Muscle of arm (tissue), 1 donor: ENCODE measurements at regions not wholly inside any gene's neighbourhood (a gene's known extent, or its start where the extent isn't known, plus 50 kb on each side); places are given as distances from the start of the nearest gene placed in this dataset.
A peak's percentile ranks its signal among the peaks of the same experiment; 100 is the strongest.

Source experiments
- DNase-seq: peaks from one replicate; pipeline ENCODE4 v3.0.0-alpha.2; 2013

- DNase-seq = no peak
Observed at GRCh38 chr6:44715188-44715587, 327.7 kb downstream of the CDC5L start.

DNA sequence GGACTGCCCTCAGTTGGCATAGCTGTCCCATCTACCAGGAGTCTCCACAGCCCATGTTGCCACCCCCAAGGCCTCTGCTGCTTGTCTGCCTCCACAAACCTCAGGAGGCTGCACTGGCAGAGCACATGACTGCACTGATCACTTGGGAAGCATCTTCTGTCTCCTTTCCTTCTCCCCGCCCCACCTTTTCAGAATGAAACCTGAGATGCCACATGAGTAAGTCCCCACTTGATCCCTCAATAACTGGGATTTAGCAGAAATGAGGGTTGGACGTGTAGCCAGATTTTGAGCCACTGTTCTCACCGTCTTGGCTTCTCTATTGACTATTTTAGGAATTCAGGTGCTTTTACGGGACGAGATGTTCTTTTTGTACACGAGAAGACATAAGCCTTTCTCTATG lies 328.4 kb downstream of the CDC5L start:
- DNase-seq = no peak

- no peak for DNase-seq
Observed at GRCh38 chr6:44717431-44717830, 329.9 kb downstream of the CDC5L start.

DNA sequence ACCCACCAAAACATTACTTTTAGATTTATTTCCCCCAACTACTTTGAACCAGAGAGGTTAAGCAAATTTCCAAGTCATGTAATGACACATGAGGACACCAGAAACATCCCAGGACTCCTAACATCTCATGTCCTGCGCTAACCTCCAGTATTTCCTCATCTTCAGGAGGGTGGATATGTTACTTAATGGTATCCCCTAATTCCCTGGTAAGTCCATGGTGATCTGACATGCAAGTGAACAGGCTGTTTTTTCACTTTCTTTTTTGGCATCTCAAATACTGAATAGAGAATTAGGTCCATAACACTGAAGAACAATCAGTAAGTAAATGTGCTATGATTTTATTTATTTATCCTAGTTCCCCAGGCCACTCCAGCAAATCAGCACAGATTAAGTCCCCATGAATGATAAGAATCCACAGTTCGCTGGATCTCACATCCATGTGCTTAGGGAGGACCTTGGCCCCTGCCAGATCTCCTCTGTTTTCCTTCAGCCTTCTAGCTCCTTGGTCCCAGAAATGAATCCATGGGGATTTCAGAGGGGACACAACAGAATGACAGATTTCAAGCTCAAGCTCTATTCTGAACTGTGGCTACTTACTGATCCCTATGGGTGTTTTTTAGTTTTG lies 334.6 kb downstream of the CDC5L start:
- no peak for DNase-seq

GRCh38 chr6:44722736-44723135 lies 335.2 kb downstream of the CDC5L start:
- DNase-seq = no peak

DNA sequence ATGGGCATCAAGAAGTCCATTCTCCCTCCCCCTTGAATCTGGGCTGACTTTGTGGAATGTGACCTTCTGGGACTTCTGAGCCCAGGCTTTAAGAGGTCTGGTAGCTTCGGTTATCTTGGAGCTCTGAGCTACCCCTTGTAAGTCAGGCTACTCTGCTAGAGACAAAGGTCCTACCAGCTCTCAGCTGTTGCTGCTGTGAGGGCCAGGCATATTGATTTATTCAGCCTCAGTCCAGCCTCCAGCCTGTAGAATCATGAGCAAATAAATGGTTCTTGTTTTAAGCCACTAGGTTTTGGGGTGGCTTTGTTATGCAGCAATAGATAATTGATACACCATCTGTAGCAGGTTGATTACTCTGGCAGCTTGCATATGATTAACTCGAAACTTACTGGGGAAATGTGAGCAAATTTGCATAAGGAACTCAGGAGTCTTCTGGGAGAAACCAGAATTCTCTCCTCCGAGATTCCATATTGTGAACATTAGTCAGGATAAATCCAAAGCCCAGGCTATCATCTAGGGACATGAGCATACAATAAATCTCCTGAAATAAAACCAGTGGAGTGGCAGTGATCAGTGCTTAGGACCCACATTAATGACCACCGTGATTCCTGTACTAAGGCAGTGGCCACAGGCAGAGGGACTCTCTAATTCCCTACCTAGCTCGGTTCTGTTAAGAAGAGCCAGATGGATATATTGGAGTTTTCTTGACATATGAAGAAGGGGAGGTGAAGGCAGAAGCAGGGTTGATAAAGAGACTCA lies 336.1 kb downstream of the CDC5L start:
- no peak for DNase-seq

DNA sequence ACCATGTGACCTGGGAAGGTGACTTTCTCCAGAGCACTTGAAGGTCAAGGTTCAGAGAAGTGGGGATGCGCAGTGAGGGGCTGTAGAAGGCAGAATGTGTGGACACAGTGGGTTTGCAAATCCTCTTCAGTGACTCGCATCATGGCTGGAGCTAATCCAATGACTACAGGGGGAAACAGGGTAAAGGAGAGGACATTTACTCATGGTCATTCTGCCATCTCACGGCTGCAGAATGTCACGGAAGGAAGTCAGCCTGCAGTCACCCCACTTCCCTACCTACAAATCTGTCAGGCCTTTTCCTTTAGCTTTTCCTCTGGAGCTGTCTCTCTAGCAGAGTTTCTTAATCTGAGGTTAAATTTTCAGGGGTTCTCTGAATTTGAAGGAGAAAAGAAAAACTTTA lies 337.6 kb downstream of the CDC5L start:
- no peak for DNase-seq

DNA sequence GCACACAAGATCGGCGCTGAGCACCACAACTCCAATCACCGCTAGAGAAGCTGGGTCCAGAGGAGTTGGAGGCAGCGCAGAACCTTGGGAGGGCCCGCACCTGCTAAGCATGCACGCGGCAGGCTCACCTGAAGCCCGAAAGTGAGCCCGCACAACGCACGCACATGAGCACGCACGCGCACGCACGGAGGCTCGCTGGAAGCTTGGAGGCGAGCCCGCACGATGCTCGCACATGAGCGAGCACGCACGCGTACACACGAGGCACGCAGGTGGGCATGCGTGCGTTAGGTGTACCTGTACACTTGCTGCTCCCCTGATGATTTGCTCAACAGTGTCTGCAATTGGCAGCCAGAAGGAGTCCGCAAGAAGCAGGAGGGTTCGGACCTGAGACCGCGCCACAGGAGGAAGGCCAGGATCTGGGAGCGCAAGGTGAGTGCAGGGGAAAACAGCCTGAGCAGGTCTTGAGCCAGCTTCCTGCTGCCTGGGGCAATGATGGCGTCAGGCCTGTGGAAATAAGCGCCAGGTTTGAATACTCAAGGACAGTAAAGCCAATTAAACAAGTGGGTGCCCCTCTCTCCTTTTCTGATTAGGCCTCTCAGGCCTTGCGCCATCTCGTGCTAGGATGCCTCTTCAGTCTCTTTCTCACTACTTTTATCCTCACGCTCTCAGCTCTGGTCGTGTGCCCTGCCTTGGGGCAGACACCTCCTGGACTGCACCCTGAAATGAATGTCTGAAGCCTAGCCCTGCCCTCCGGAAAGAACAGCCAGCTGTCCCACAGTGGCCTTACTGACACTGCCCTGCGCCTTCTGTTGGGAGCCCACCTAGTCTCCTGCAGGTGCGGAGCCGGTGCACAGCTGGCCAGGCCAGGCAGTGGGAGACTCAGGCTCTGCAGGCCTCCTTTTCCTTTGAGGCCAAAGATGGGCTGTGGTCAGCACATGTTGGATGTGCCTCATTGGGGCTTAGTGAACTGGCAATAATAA lies 340.4 kb downstream of the CDC5L start:
- no peak for DNase-seq

GRCh38 chr6:44730771-44731391 lies 343.4 kb downstream of the CDC5L start:
- no peak for DNase-seq

- no peak for DNase-seq
Observed at GRCh38 chr6:44731485-44732095, 344.1 kb downstream of the CDC5L start.

DNA sequence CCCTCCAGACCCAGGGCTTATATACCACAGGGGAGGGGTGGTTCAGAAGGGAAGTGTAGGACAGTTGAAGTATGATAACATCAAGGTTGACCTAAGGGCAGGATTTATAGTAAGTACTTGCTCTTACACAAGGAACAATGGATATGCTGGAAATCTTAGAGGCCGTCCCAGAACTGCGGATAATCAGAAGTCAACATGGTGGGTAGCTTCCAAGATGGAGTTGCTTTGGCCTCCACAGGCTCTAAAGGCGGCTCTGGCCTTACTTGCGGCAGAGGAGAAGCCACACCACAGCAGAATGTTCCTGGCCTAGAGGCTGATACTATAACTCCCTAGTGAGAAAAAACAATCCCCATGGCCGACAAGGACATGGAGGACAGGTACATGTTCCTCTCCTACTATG lies 344.7 kb downstream of the CDC5L start:
- DNase-seq = no peak

DNA sequence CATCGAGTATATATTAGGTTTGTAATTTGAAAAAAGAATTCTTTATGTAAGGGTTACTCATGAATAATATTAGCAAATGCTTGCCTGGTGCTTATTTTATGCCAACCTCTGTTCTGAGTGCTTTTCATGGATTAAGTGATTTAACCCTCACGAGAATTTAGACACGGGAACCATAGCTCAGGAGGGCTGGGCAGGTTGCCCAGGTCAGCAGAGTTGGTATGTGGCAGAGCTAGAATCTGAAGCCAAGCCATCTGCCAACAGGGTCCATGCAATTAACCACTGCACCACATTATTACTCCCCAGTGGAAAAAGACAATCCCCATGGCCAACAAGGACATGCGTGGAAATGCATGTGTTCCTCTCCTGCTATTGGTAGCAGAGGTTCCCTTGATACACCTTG lies 345.6 kb downstream of the CDC5L start:
- no peak for DNase-seq

DNA sequence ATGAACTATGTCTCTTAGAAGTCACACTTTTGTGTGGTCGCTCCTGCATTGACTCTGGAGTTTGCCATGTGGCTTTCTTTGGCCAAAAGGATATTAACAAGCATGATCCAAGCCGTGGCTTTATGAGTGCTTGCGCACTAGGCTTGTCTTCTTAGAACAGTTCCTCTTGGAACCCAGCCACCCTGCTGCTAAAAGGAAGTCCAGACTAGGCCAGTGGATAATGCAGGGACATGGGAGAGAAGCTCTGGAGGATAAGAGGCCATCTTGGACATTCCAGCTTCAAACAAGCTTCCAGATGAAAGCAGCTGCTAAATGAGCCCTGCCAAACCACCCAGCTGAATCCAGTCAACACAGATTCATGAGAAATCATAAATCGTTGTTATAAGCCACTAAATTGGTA lies 346.4 kb downstream of the CDC5L start:
- DNase-seq = peak; percentile 37

- DNase-seq = no peak
Observed at GRCh38 chr6:44734886-44735629, 347.6 kb downstream of the CDC5L start.

DNA sequence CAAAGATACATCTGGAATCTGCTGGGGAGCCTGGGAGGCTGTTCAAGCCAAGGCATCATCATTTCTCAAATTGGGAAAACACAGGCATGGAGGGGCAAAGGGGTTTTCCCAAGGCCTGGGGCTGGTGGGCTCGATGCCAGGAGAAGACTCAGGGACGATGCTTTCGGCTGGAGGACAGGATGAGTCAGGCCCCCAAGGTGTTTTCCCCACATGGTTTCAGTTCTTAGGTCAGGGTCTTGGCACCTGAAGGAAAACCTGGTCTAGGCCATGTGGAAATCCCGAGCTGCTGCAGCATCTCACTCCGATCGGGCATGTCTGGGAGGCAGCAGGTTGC lies 348.1 kb downstream of the CDC5L start:
- no peak for DNase-seq

DNA sequence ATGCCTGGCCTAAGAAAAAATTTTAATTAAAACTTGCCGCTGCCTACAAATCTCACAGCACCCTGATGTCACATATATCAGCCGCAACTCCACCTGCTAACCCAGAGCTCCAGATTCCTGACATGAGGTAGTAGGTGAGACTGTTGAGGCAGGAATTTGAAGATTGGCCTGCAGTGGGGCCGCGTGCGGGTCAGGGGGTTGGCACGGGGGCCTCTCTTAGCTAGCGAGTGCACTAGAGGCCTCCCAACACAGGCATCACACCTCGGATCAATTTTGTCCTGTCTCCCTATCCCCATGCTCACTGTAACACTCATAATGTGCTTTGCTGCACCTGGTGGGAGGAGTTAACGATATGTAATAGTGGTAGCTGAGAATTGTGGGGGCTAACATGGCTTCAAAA lies 349.8 kb downstream of the CDC5L start:
- DNase-seq = no peak

DNA sequence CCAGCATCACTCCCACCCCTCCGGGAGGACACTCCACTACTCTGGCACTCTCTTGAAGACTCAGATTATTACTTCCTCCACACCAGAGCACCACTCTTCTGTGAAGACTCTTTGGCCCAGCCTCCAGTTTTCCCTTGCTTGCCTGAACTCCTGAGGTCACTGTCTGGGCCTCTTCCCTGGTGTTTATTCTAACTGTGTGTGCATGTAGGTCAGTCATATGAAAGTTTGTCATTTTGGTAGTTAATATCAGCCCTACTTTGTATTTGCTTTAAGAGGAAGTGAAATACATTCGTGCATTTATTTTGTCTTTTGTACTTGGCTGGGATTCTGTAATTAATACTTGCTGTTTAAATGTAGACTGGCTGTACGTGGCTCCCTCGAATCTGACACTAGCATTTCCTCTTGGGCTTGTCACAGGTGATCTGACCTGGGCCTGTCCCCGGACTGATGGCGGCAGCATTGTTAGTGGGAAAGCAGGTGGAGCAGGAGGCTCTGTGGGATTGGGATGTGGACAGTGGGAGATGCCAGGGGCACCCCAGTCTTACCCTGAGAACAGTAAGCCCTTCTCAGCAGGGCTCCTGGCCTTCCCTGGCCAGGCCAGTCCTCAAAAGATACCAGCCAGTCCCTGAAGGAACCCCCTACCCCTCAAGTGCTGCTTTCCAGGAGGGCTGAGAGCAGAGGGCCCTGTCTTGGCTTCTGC lies 350.5 kb downstream of the CDC5L start:
- no peak for DNase-seq

DNA sequence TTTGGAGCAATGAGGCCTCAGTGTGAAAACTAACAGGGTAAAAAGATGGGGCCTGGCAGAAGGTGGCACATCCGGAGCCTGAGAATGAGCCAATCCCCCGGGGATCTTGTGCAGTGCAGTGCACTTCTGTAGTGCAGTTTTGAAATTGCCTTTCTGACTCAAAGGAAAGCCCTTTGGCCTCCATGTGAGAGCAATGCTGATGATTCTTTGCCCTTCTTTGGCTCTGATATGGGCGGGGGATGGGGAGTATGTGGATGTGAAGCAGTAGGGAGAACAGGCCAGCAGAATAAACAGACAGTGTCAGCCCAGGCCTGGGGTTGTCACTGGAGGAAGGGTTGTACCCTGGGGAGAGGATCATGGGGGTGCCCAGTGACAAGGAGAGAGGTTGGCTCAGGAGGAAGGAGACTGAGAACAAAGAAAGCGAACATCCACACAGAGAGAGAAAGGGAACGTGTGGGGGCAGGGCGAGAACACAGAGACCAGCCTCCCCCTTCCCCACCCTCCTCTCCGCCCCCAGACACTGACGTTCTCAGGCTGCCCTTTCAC lies 351.2 kb downstream of the CDC5L start:
- DNase-seq = no peak

DNA sequence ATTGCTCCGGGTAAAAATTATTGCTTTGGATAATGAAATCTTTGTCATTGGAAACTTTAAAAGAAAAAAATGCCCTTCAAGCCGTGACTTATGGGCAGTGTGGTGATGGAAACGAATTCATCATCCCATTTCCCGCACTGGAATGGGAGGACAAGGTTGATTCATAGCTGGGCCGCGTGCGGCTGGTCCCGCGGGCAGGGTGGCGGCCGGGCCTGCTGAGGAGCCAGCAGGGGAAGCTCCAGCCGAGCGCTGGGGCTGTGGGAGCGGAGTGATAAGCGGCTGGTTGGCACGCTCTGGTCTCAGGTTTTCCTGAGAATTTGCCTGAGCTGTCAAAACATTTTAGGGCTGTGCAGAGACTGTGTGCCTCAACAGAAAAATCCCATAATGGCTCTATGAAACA lies 351.7 kb downstream of the CDC5L start:
- no peak for DNase-seq

DNA sequence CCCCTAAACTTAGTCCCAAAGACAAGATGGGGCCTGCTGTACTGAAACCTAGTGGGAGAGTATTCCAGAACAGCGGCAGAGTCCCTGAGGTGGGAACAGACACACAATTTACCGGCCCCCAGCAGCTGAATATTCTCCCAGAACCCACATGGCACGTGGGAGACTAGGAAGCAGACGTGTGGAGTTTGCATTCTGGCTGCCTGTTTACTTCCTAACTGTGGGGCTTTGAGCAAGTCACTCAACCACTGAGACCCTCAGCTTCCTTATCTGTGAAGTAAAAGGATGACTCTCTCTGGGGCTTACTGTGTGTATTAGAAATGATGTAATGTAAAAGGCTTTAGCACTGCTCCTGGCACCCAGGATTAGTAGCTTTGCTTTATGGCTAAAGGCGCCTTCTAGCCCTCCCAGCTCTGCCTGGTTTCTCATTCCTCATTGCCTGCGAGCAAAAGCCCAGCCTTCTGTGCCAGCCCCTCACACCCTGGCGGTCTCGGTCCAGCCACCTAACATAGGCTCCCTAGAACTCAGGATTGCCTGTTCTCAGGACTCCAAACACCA lies 353.1 kb downstream of the CDC5L start:
- no peak for DNase-seq
